Parathyroid adenoma (tissue), 2 donors: ENCODE measurements at regions not wholly inside any gene's neighbourhood (a gene's known extent, or its start where the extent isn't known, plus 50 kb on each side); places are given as distances from the start of the nearest gene placed in this dataset.

Experiments
- H2AFZ ChIP-seq: fragments of 300-600 bp; sonication (generic); one replicate; pipeline ENCODE4 v1.7.0; 2017; ENCODE audit warnings: antibody characterized with exemption, mild to moderate bottlenecking
- H3K27ac ChIP-seq: fragments of 300-600 bp; sonication (generic); one replicate; pipeline ENCODE4 v1.7.0; 2017
- H3K27me3 ChIP-seq: fragments of 300-600 bp; sonication (generic); one replicate; pipeline ENCODE4 v1.7.0; 2017; ENCODE audit warnings: low read length; ENCODE audit not compliant: control insufficient read depth, insufficient read depth
- H3K36me3 ChIP-seq: fragments of 300-600 bp; sonication (generic); one replicate; pipeline ENCODE4 v1.7.0; 2017; ENCODE audit warnings: low read length; ENCODE audit not compliant: control insufficient read depth, insufficient read depth
- H3K4me1 ChIP-seq: fragments of 300-600 bp; sonication (generic); one replicate; pipeline ENCODE4 v1.7.0; 2017; ENCODE audit warnings: control low read depth
- H3K4me2 ChIP-seq: fragments of 300-600 bp; sonication (generic); one replicate; pipeline ENCODE4 v1.7.0; 2017; ENCODE audit warnings: low read length
- H3K4me3 ChIP-seq: fragments of 300-600 bp; sonication (generic); one replicate; pipeline ENCODE4 v1.7.0; 2017; ENCODE audit warnings: low read depth, low read length
- H3K79me2 ChIP-seq: fragments of 300-600 bp; sonication (generic); one replicate; pipeline ENCODE4 v1.7.0; 2017; ENCODE audit warnings: control low read depth
- H3K9ac ChIP-seq: fragments of 300-600 bp; sonication (generic); one replicate; pipeline ENCODE4 v1.7.0; 2017; ENCODE audit warnings: mild to moderate bottlenecking
- H3K9me3 ChIP-seq: fragments of 300-600 bp; sonication (generic); one replicate; pipeline ENCODE4 v1.7.0; 2017; ENCODE audit warnings: low read length; ENCODE audit not compliant: control insufficient read depth
- CTCF ChIP-seq: fragments of 300-600 bp; sonication (generic); IDR thresholded peaks from one replicate; pipeline ENCODE4 v1.7.0; 2017; ENCODE audit warnings: antibody characterized with exemption, mild to moderate bottlenecking
- donor health status: primary hyperparathyroidism.

GRCh38 chrX:125894947-125895346 lies 271.1 kb downstream of the DCAF12L2 start:
- no peak overlapping the region for H3K4me3 ChIP-seq
- TF ChIP-seq CTCF: no peak
- no peaks in the 10 kb centered on the region for H3K9me3 ChIP-seq

GRCh38 chrX:125895518-125895917 lies 270.6 kb downstream of the DCAF12L2 start:
- no peaks in the 10 kb centered on the region for H3K4me1 ChIP-seq

More at GRCh38 chrX:125894947-125895346, 271.1 kb downstream of the DCAF12L2 start:
- H3K9ac ChIP-seq: no peak overlapping the region
- no peak overlapping the region for H3K27ac ChIP-seq
- no peaks in the 10 kb centered on the region for H3K27me3 ChIP-seq
- no peak overlapping the region for H3K4me2 ChIP-seq
- no peaks in the 10 kb centered on the region for H3K36me3 ChIP-seq
- no peak overlapping the region for H2AFZ ChIP-seq
- no peaks in the 10 kb centered on the region for H3K79me2 ChIP-seq
- H3K4me1 ChIP-seq: no peaks in the 10 kb centered on the region

GRCh38 chrX:125926295-125926694 lies 239.8 kb downstream of the DCAF12L2 start:
- Histone ChIP-seq H3K4me1 (no peaks in the 10 kb centered on the region), H3K27ac (no peak overlapping the region), H2AFZ (no peak overlapping the region), H3K27me3 (no peaks in the 10 kb centered on the region), H3K9me3 (no peaks in the 10 kb centered on the region), H3K79me2 (no peaks in the 10 kb centered on the region), H3K36me3 (no peaks in the 10 kb centered on the region), H3K4me2 (no peak overlapping the region), H3K4me3 (no peak overlapping the region), H3K9ac (no peak overlapping the region)
- TF ChIP-seq CTCF: no peak

More at GRCh38 chrX:125895518-125895917, 270.6 kb downstream of the DCAF12L2 start:
- Histone ChIP-seq H3K27ac (no peak overlapping the region), H3K27me3 (no peaks in the 10 kb centered on the region), H3K4me2 (no peak overlapping the region), H3K9me3 (no peaks in the 10 kb centered on the region), H3K9ac (no peak overlapping the region), H2AFZ (no peak overlapping the region), H3K36me3 (no peaks in the 10 kb centered on the region), H3K4me3 (no peak overlapping the region), H3K79me2 (no peaks in the 10 kb centered on the region)
- no peak for TF ChIP-seq CTCF

GRCh38 chrX:125940985-125941384 lies 225.1 kb downstream of the DCAF12L2 start:
- H2AFZ ChIP-seq: no peak overlapping the region
- no peaks in the 10 kb centered on the region for H3K79me2 ChIP-seq
- no peaks in the 10 kb centered on the region for H3K4me1 ChIP-seq
- no peak overlapping the region for H3K27ac ChIP-seq
- H3K27me3 ChIP-seq: no peaks in the 10 kb centered on the region
- H3K9ac ChIP-seq: no peak overlapping the region
- no peaks in the 10 kb centered on the region for H3K9me3 ChIP-seq
- no peaks in the 10 kb centered on the region for H3K36me3 ChIP-seq
- no peak overlapping the region for H3K4me3 ChIP-seq
- TF ChIP-seq CTCF: no peak
- no peak overlapping the region for H3K4me2 ChIP-seq

GRCh38 chrX:125947501-125947900 lies 218.6 kb downstream of the DCAF12L2 start:
- Histone ChIP-seq H3K9ac (no peak overlapping the region), H3K79me2 (no peaks in the 10 kb centered on the region), H3K4me2 (no peak overlapping the region), H3K4me1 (no peaks in the 10 kb centered on the region), H3K9me3 (no peaks in the 10 kb centered on the region), H3K4me3 (no peak overlapping the region), H2AFZ (no peak overlapping the region), H3K27me3 (no peaks in the 10 kb centered on the region), H3K36me3 (no peaks in the 10 kb centered on the region), H3K27ac (no peak overlapping the region)
- TF ChIP-seq CTCF: no peak
